ENCODE measurements at regions not wholly inside any gene's neighbourhood (a gene's known extent, or its start where the extent isn't known, plus 50 kb on each side); places are given as distances from the start of the nearest gene placed in this dataset.
A peak's percentile ranks its signal among the peaks of the same experiment; 100 is the strongest.

- DNase-seq, result no peak
Observed at GRCh38 chrX:147699061-147699460, 212.7 kb upstream of the FMR1 start.

- no peak for DNase-seq
Observed at GRCh38 chrX:147710301-147710700, 201.4 kb upstream of the FMR1 start.

DNA sequence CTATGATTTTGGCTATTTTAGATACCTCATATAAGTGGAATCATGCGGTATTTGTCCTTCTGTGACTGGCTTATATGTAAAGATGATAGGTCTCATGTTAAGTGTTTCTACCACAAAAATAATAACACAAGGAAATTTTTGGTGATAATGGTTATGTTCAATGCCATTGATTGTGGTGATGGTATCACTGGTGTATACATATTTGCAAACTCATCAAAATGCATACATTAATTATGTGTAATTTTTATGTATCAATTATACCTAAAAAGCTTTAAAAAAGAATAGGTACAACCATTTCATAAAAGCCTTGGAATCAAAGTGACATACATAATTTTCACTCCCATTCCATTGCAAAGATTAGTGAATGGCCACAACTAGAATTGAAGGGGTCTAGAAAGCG is 178.3 kb upstream of the FMR1 start:
- no peak for DNase-seq

DNA sequence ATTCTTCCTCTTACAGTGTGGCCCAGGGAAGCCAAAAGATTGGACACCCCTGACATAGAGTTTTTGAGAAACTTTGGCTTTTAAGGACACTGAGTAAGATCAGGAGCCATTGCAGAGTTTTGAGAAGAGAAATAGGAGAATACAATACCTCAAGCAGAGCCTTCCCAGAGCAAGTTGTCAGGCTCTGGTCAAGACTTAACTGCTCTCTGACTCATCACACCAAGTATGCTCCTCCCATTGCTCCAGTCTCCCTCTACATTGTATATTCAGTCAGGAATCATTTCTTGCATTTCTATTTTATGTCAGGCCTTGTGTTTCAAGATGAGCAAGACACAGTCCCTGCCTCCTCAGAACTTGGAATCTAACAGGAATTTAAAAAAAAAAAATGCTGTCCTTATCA is 176.4 kb upstream of the FMR1 start:
- DNase-seq, result no peak

GRCh38 chrX:147736045-147736444 is 175.7 kb upstream of the FMR1 start:
- DNase-seq, result no peak

GRCh38 chrX:147737690-147738089 is 174.0 kb upstream of the FMR1 start:
- no peak for DNase-seq

DNA sequence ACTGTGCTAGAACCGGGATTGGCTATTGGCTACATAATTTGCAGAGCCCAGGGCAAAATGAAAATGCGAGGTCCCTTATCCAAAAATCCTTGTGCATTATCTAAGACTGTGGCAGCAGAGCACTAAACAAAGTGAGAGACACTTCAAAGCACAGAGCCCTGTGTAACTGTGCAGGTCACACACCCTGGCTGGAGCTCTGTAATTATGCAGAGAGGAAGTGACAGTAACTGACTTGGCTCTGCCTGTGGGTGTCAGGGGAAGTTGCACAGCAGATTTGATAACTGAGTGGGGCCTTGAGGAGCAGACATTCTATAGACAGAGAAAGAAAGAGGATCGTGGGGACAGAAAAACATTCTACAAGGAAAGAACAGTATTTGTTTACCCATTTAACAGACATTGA is 173.5 kb upstream of the FMR1 start:
- no peak for DNase-seq

GRCh38 chrX:147739196-147739595 is 172.5 kb upstream of the FMR1 start:
- no peak for DNase-seq

DNA sequence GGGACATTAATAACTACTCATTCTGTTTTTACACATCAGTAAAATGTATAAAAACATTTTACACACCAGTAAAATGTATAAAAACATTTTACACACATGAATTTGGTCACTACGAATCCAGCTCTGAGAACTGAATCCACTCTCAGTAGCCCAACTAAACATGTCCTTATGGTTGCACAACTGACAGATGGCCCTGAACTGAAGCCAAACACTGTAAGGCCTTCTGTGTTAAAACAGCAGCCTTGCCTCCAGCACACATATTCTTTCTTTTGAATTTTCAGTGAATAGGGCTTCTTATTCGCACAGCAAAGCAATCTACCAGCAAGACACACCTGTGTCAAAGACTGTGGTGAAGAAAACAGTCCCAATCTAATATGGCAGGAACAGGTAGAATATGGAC is 169.9 kb upstream of the FMR1 start:
- peak in 1 of 14 donors; percentile 21 for DNase-seq

- no peak for DNase-seq
Observed at GRCh38 chrX:147749308-147749707, 162.4 kb upstream of the FMR1 start.

GRCh38 chrX:147757750-147758149 is 154.0 kb upstream of the FMR1 start:
- DNase-seq, result no peak

- no peak for DNase-seq
Observed at GRCh38 chrX:147763131-147763530, 148.6 kb upstream of the FMR1 start.

- DNase-seq, result no peak
Observed at GRCh38 chrX:147764868-147765267, 146.9 kb upstream of the FMR1 start.

- no peak for DNase-seq
Observed at GRCh38 chrX:147770858-147771257, 140.9 kb upstream of the FMR1 start.

DNA sequence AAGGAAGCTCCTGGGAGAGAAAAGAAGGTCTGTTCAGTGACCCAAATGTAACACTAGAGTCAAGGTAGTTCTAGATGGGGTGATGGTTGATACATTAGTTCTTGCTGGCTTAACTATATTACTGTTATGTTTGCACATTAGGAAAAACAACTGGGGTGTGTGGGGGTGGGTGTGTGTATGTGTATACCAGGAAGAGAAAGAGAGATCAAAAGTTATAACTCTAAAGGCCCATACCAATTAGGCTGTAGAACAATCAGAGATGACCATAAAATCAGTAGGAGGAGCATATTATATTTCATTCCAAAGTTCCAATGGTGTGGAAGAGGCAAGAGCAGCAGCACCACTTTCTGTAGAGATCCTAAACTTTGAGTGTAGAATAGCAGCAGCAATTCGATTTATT is 134.7 kb upstream of the FMR1 start:
- no peak for DNase-seq

- DNase-seq, result no peak
Observed at GRCh38 chrX:147779173-147779572, 132.5 kb upstream of the FMR1 start.

DNA sequence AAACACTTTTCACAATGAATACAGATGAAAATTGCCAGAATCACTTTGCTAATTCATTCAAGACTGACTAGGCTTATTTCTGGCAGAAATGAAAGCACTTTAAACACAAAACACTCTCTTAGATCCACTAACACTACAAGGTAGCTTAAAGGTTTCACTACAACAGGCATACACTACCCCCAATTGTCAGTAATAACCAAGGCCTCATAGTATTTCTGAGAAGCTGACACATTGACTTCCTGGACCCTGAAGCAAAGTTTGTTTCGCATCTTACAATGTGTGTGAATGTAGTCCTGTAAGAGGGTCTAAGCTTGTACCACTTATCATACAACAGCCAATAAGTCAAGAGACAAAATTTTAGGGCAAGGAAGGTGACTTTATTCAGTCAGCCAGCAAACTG is 129.9 kb upstream of the FMR1 start:
- no peak for DNase-seq

DNA sequence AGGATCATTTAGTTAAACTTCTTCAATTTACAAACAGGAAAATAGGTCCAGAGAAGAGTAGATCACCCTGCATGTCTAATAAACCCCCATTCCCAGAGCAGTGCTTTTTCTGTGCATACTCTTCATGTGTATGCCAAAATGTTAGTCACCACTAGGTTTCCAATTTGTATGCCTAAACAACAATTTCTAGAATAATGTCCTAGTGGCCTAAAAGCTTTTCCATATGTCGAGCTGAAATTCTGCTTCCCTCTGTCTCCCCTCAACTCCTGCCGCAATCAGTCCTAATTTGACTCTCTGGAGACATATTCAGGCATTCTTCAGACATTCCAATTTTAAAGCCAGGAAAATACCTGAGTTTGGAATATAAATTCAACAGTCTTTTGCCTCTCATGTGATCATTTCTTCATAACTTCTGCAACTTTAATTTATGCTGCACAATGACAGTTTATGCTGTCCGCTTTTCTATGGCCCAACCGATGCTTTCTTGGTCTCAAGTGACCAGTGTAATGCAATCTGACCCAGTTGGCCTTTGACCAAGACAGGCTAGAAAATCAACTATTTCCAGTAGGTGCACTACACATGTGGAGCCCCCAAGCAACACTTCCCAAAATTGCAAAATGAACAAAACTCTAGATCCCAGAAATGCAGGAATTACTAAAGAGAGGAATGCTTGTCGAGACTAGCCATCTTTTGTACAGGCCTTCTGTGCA is 122.9 kb upstream of the FMR1 start:
- no peak for DNase-seq

GRCh38 chrX:147800663-147801062 is 111.1 kb upstream of the FMR1 start:
- DNase-seq, result no peak

- no peak for DNase-seq
Observed at GRCh38 chrX:147803948-147804347, 107.8 kb upstream of the FMR1 start.

DNA sequence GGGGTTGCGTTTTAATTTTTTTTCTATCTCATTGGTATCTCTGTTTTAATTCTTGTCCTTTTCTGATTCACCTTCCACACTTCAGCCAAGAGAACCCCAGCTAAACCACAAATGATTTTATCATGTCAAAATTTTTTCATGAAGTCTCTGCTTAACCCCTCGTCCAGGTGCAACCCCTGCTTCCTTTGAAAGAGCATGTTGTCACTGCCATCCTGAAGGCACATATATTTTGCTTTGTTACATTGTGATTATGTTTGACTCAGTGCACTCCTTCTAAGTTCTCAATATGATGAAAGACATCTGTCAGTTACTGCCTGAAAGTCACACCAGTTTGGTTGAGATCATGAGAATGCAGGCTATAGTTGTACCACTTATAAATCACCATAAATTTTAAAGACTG is 99.9 kb upstream of the FMR1 start:
- no peak for DNase-seq

DNA sequence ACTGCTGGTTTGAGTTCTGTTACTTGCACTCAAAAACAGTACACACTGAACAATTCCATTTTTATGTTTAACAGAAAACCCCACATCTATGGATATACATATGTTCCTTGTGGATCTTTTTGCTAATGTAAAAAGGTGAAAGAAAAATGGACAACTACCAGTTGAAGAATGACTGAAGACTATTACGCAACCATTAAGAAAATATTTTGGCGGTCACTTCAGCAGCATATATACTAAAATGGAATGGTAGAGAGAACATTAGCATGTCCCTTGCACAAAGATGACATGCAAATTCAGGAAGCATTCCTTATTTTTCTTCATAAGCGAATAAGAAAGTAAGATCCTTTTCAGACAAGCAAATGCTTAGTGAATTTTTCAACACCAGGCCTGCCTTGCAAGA is 84.6 kb upstream of the FMR1 start:
- DNase-seq, result no peak

GRCh38 chrX:147828719-147829118 is 83.0 kb upstream of the FMR1 start:
- DNase-seq, result no peak

- no peak for DNase-seq
Observed at GRCh38 chrX:147832707-147833348, 78.9 kb upstream of the FMR1 start.

Measured in C1 segment of cervical spinal cord (tissue), 14 donors.